Effector memory CD4-positive, alpha-beta T cell (primary cell): ENCODE measurements at regions not wholly inside any gene's neighbourhood (a gene's known extent, or its start where the extent isn't known, plus 50 kb on each side); places are given as distances from the start of the nearest gene placed in this dataset.

ENCODE experiments used
- DNase-seq, 3 donors: peaks; one replicate each; pipeline ENCODE4 v3.0.0-alpha.2; 2020
- H3K27ac ChIP-seq: 2 replicates; pipeline ENCODE4 v1.7.0; 2013; ENCODE audit warnings: mild to moderate bottlenecking, low read length, moderate library complexity; ENCODE audit not compliant: insufficient read depth, poor library complexity, severe bottlenecking
- H3K27me3 ChIP-seq: replicated peaks from 2 replicates; pipeline ENCODE4 v1.7.0; 2013; ENCODE audit warnings: mild to moderate bottlenecking, low read length; ENCODE audit not compliant: insufficient read depth, control insufficient read depth, poor library complexity, severe bottlenecking
- H3K36me3 ChIP-seq: 2 replicates; pipeline ENCODE4 v1.7.0; 2013; ENCODE audit warnings: mild to moderate bottlenecking, low read length, moderate library complexity; ENCODE audit not compliant: control insufficient read depth, insufficient read depth
- H3K4me1 ChIP-seq: 2 replicates; pipeline ENCODE4 v1.7.0; 2013; ENCODE audit warnings: low read length, mild to moderate bottlenecking; ENCODE audit not compliant: control insufficient read depth, insufficient read depth, poor library complexity, severe bottlenecking
- H3K4me3 ChIP-seq: 2 replicates; pipeline ENCODE4 v1.7.0; 2013; ENCODE audit warnings: low read length, low read depth, mild to moderate bottlenecking; ENCODE audit not compliant: insufficient read depth, poor library complexity, severe bottlenecking
- H3K9me3 ChIP-seq: 2 replicates; pipeline ENCODE4 v1.7.0; 2013; ENCODE audit warnings: mild to moderate bottlenecking, low read length, moderate library complexity; ENCODE audit not compliant: control insufficient read depth

GRCh38 chr3:158994386-158994785 is 192.5 kb downstream of the MFSD1 start:
- no peaks in the 10 kb centered on the region for H3K4me1 ChIP-seq
- H3K9me3 ChIP-seq = no peaks in the 10 kb centered on the region
- H3K36me3 ChIP-seq = no peaks in the 10 kb centered on the region
- H3K4me3 ChIP-seq = no peak overlapping the region
- no peaks in the 10 kb centered on the region for H3K27me3 ChIP-seq
- H3K27ac ChIP-seq = no peak overlapping the region
- no peak for DNase-seq

GRCh38 chr3:159001711-159002110 is 199.9 kb downstream of the MFSD1 start:
- Histone ChIP-seq H3K27me3 (no peaks in the 10 kb centered on the region), H3K36me3 (no peaks in the 10 kb centered on the region), H3K4me1 (no peaks in the 10 kb centered on the region), H3K9me3 (no peaks in the 10 kb centered on the region), H3K4me3 (no peak overlapping the region), H3K27ac (no peak overlapping the region)
- no peak for DNase-seq

GRCh38 chr3:159005137-159005536 is 203.3 kb downstream of the MFSD1 start:
- no peak overlapping the region for H3K27ac ChIP-seq
- no peaks in the 10 kb centered on the region for H3K36me3 ChIP-seq
- H3K9me3 ChIP-seq = no peaks in the 10 kb centered on the region
- no peak overlapping the region for H3K4me3 ChIP-seq
- no peak for DNase-seq
- no peaks in the 10 kb centered on the region for H3K4me1 ChIP-seq
- H3K27me3 ChIP-seq = no peaks in the 10 kb centered on the region

- H3K27me3 ChIP-seq = no peaks in the 10 kb centered on the region
- no peaks in the 10 kb centered on the region for H3K4me1 ChIP-seq
- H3K4me3 ChIP-seq = no peak overlapping the region
- H3K9me3 ChIP-seq = no peaks in the 10 kb centered on the region
- no peaks in the 10 kb centered on the region for H3K36me3 ChIP-seq
- no peak overlapping the region for H3K27ac ChIP-seq
- DNase-seq = no peak
Observed at GRCh38 chr3:159007331-159007730, 205.5 kb downstream of the MFSD1 start.

- Histone ChIP-seq H3K4me3 (no peak overlapping the region), H3K36me3 (no peaks in the 10 kb centered on the region), H3K4me1 (no peaks in the 10 kb centered on the region), H3K27ac (no peak overlapping the region), H3K9me3 (no peaks in the 10 kb centered on the region), H3K27me3 (no peaks in the 10 kb centered on the region)
- no peak for DNase-seq
Observed at GRCh38 chr3:159008401-159008800, 206.5 kb downstream of the MFSD1 start.

GRCh38 chr3:159018341-159018740 is 216.5 kb downstream of the MFSD1 start:
- Histone ChIP-seq H3K4me3 (no peak overlapping the region), H3K27me3 (no peaks in the 10 kb centered on the region), H3K9me3 (peaks cover 4% of the 10 kb centered on the region), H3K27ac (no peak overlapping the region), H3K4me1 (no peaks in the 10 kb centered on the region), H3K36me3 (no peaks in the 10 kb centered on the region)
- no peak for DNase-seq

GRCh38 chr3:159025733-159026132 is 223.9 kb downstream of the MFSD1 start:
- Histone ChIP-seq H3K4me1 (no peaks in the 10 kb centered on the region), H3K36me3 (no peaks in the 10 kb centered on the region), H3K9me3 (peaks cover 4% of the 10 kb centered on the region), H3K27ac (no peak overlapping the region), H3K4me3 (no peak overlapping the region), H3K27me3 (no peaks in the 10 kb centered on the region)
- no peak for DNase-seq

GRCh38 chr3:159026510-159026909 is 224.7 kb downstream of the MFSD1 start:
- H3K4me3 ChIP-seq = no peak overlapping the region
- DNase-seq = no peak
- H3K4me1 ChIP-seq = no peaks in the 10 kb centered on the region
- no peak overlapping the region for H3K27ac ChIP-seq
- no peaks in the 10 kb centered on the region for H3K36me3 ChIP-seq
- peaks cover 4% of the 10 kb centered on the region for H3K9me3 ChIP-seq
- no peaks in the 10 kb centered on the region for H3K27me3 ChIP-seq

GRCh38 chr3:159028706-159029105 is 226.9 kb downstream of the MFSD1 start:
- H3K27me3 ChIP-seq = no peaks in the 10 kb centered on the region
- no peaks in the 10 kb centered on the region for H3K9me3 ChIP-seq
- no peaks in the 10 kb centered on the region for H3K4me1 ChIP-seq
- no peak overlapping the region for H3K4me3 ChIP-seq
- no peaks in the 10 kb centered on the region for H3K36me3 ChIP-seq
- DNase-seq = no peak
- no peak overlapping the region for H3K27ac ChIP-seq

- no peaks in the 10 kb centered on the region for H3K4me1 ChIP-seq
Observed at GRCh38 chr3:159029306-159030026, 227.6 kb downstream of the MFSD1 start.

More at GRCh38 chr3:159029306-159030026, 227.6 kb downstream of the MFSD1 start:
- Histone ChIP-seq H3K27me3 (no peaks in the 10 kb centered on the region), H3K36me3 (no peaks in the 10 kb centered on the region), H3K9me3 (no peaks in the 10 kb centered on the region), H3K4me3 (no peak overlapping the region), H3K27ac (no peak overlapping the region)
- no peak for DNase-seq
